WTC11 (cell line): ENCODE measurements at regions not wholly inside any gene's neighbourhood (a gene's known extent, or its start where the extent isn't known, plus 50 kb on each side); places are given as distances from the start of the nearest gene placed in this dataset.

Experiments
- ATAC-seq: fragments of 200-7000 bp; cut with Tn5 transposase; 2 replicates; pipeline ENCODE4 v1.10.0; 2021; ENCODE audit warnings: mild to moderate bottlenecking, moderate library complexity
- CTCF ChIA-PET: fragments of 300-600 bp; sonication (Branson Sonifier 250); formaldehyde crosslinking; loops from one replicate; lab custom pipeline; 2021; ENCODE audit warnings: antibody characterized with exemption; lab: Charles Lee
- POLR2A ChIA-PET: fragments of 350-600 bp; sonication (Branson Sonifier 250); formaldehyde crosslinking; loops from one replicate; lab custom pipeline; 2021; ENCODE audit warnings: antibody characterized with exemption; lab: Charles Lee
- DNase-seq: peaks from one replicate; pipeline ENCODE4 v3.0.0; 2021; ENCODE audit warnings: low spot score
- H3K27ac Mint-ChIP-seq: 2 replicates; pipeline ENCODE4 v1.8.0; 2021; ENCODE audit warnings: mixed read lengths
- H3K27me3 Mint-ChIP-seq: 2 replicates; pipeline ENCODE4 v1.8.0; 2021; ENCODE audit warnings: low read depth, mild to moderate bottlenecking, moderate library complexity, mixed read lengths
- H3K36me3 Mint-ChIP-seq: 2 replicates; pipeline ENCODE4 v1.8.0; 2021; ENCODE audit warnings: mixed read lengths
- H3K4me1 Mint-ChIP-seq: 2 replicates; pipeline ENCODE4 v1.8.0; 2022; ENCODE audit warnings: mixed read lengths
- H3K4me3 Mint-ChIP-seq: 2 replicates; pipeline ENCODE4 v1.8.0; 2021; ENCODE audit warnings: mild to moderate bottlenecking, moderate library complexity, mixed read lengths
- H3K9me3 Mint-ChIP-seq: 2 replicates; pipeline ENCODE4 v1.8.0; 2021; ENCODE audit warnings: mixed read lengths
- FOXK1 ChIP-seq: sonication (generic); formaldehyde crosslinking; IDR thresholded peaks from 2 replicates; pipeline ENCODE4 v1.8.0; 2022; ENCODE audit warnings: mild to moderate bottlenecking, moderate library complexity, missing genetic modification reagents
- GRHL2 ChIP-seq: fragments of 250-450 bp; sonication (Bioruptor Pico); IDR thresholded peaks from 2 replicates; pipeline ENCODE4 v1.8.0; 2022; ENCODE audit warnings: mild to moderate bottlenecking, moderate library complexity; ENCODE audit not compliant: insufficient replicate concordance, severe bottlenecking
- JAZF1 ChIP-seq: fragments of 250-450 bp; sonication (Bioruptor Pico); IDR thresholded peaks from 2 replicates; pipeline ENCODE4 v1.9.0; 2021; ENCODE audit warnings: moderate library complexity, mild to moderate bottlenecking, inconsistent platforms
- OVOL2 ChIP-seq: fragments of 250-450 bp; sonication (Bioruptor Pico); IDR thresholded peaks from 2 replicates; pipeline ENCODE4 v1.9.0; 2021; ENCODE audit warnings: mild to moderate bottlenecking, borderline replicate concordance
- TP53 ChIP-seq: sonication (generic); formaldehyde crosslinking; IDR thresholded peaks from 2 replicates; pipeline ENCODE4 v1.8.1; 2023; ENCODE audit warnings: mild to moderate bottlenecking, missing genetic modification reagents
- ZNF263 ChIP-seq: sonication (generic); formaldehyde crosslinking; IDR thresholded peaks from 2 replicates; pipeline ENCODE4 v1.8.1; 2022; ENCODE audit warnings: low read depth, mild to moderate bottlenecking, moderate library complexity, missing genetic modification reagents
- ZNF396 ChIP-seq: fragments of 250-450 bp; sonication (Bioruptor Pico); IDR thresholded peaks from 2 replicates; pipeline ENCODE4 v1.8.0; 2021; ENCODE audit warnings: mild to moderate bottlenecking, moderate library complexity, borderline replicate concordance
- ZNF532 ChIP-seq: fragments of 250-450 bp; sonication (Bioruptor Pico); IDR thresholded peaks from 2 replicates; pipeline ENCODE4 v1.9.0; 2021; ENCODE audit warnings: mild to moderate bottlenecking, borderline replicate concordance
- TF ChIP-seq, protein P1 (sequence below): fragments of 250-450 bp; sonication (Bioruptor Pico); IDR thresholded peaks from 2 replicates; pipeline ENCODE4 v1.9.0; 2021; ENCODE audit warnings: mild to moderate bottlenecking
- TF ChIP-seq, protein P2 (sequence below): sonication (generic); formaldehyde crosslinking; IDR thresholded peaks from 2 replicates; pipeline ENCODE4 v1.8.0; 2022; ENCODE audit warnings: missing genetic modification reagents
- TF ChIP-seq, protein P3 (sequence below): fragments of 250-450 bp; sonication (Bioruptor Pico); IDR thresholded peaks from 2 replicates; pipeline ENCODE4 v2.1.2; 2022; ENCODE audit warnings: mild to moderate bottlenecking, moderate library complexity
- TF ChIP-seq, protein P4 (sequence below): sonication (generic); formaldehyde crosslinking; conservative IDR thresholded peaks from 2 replicates; pipeline ENCODE4 v1.8.1; 2023; ENCODE audit warnings: mild to moderate bottlenecking, low read depth, missing genetic modification reagents, moderate library complexity
- TF ChIP-seq, protein P5 (sequence below): sonication (generic); formaldehyde crosslinking; IDR thresholded peaks from 2 replicates; pipeline ENCODE4 v1.8.0; 2022; ENCODE audit warnings: mild to moderate bottlenecking, missing genetic modification reagents
- TF ChIP-seq, protein P6 (sequence below): sonication (generic); formaldehyde crosslinking; IDR thresholded peaks from 2 replicates; pipeline ENCODE4 v1.8.1; 2022; ENCODE audit warnings: low read depth, mild to moderate bottlenecking, moderate library complexity, missing genetic modification reagents, borderline replicate concordance

GRCh38 chr12:123075087-123075645, 75.7 kb downstream of the PITPNM2 start:
- Mint-ChIP-seq H3K27me3 (no peaks in the 10 kb centered on the region), H3K27ac (peak overlapping the region; percentile 22; the same call in 1 of the 2 replicates), H3K4me1 (peaks cover 13% of the 10 kb centered on the region), H3K9me3 (no peaks in the 10 kb centered on the region), H3K36me3 (no peaks in the 10 kb centered on the region), H3K4me3 (no peak overlapping the region)
- ATAC-seq (no peak), DNase-seq (no peak)
- CTCF ChIA-PET: interaction anchor here (0.8 to 1.8 kb wide), 7 partner anchors 9 to 208 kb away, joined by 3 to 9 read pairs (median 3); partner anchors contain the start of genes MPHOSPH9 and MTRFR
- POLR2A ChIA-PET: interaction anchor here (0.5 kb wide), 1 partner anchor 124 kb away, joined by 5 read pairs; no protein-coding TSS in a partner anchor
- TF ChIP-seq ZNF263 (CRISPR knock-in tag) (no peak), ZNF396 (CRISPR knock-in tag) (no peak), JAZF1 (CRISPR knock-in tag) (no peak), OVOL2 (CRISPR knock-in tag) (no peak), GRHL2 (no peak)
- TF ChIP-seq, protein P1, sequence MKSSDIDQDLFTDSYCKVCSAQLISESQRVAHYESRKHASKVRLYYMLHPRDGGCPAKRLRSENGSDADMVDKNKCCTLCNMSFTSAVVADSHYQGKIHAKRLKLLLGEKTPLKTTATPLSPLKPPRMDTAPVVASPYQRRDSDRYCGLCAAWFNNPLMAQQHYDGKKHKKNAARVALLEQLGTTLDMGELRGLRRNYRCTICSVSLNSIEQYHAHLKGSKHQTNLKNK: no peak
- TF ChIP-seq, protein P2, sequence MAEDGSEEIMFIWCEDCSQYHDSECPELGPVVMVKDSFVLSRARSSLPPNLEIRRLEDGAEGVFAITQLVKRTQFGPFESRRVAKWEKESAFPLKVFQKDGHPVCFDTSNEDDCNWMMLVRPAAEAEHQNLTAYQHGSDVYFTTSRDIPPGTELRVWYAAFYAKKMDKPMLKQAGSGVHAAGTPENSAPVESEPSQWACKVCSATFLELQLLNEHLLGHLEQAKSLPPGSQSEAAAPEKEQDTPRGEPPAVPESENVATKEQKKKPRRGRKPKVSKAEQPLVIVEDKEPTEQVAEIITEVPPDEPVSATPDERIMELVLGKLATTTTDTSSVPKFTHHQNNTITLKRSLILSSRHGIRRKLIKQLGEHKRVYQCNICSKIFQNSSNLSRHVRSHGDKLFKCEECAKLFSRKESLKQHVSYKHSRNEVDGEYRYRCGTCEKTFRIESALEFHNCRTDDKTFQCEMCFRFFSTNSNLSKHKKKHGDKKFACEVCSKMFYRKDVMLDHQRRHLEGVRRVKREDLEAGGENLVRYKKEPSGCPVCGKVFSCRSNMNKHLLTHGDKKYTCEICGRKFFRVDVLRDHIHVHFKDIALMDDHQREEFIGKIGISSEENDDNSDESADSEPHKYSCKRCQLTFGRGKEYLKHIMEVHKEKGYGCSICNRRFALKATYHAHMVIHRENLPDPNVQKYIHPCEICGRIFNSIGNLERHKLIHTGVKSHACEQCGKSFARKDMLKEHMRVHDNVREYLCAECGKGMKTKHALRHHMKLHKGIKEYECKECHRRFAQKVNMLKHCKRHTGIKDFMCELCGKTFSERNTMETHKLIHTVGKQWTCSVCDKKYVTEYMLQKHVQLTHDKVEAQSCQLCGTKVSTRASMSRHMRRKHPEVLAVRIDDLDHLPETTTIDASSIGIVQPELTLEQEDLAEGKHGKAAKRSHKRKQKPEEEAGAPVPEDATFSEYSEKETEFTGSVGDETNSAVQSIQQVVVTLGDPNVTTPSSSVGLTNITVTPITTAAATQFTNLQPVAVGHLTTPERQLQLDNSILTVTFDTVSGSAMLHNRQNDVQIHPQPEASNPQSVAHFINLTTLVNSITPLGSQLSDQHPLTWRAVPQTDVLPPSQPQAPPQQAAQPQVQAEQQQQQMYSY (CRISPR knock-in tag): no peak

DNA sequence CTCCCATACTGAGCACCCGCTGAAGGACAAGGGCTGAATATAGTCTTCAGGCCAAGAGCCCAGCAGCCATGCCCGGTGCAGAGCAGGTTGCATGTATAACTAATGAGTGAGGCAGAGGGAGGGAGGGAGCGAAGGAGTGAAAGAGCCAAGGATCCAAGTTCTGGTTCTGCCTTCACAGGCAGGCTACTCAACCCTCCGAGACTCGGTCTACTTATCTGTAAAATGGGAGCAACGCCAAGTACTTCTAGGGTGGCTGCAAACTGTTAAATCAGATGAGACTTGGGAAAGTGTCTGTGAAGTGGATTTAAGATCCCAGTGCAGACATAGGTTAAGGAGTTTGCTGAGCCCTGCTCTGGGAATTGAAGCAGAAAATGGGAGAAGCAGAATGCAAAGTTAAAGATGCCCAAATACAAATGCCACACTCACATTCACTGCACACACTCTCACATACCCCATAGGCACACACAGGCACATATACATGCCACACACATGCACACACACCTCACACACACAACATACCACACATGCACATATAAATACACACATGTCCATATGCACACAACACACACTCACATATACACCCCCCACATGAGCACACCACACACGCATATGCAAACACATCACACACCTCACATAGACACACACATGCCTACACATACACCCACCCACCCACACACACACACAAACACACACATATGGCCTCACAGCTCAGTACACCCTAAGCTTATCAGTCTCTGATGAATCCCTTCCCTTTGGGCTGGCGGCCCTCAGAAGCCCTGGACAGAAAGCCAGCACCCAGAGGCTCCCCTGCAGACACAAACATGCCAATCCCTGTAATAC, 76.7 kb downstream of the PITPNM2 start:
- no peaks in the 10 kb centered on the region for H3K27me3 Mint-ChIP-seq
- POLR2A ChIA-PET: no interaction called here
- H3K9me3 Mint-ChIP-seq: no peaks in the 10 kb centered on the region
- no peak overlapping the region for H3K27ac Mint-ChIP-seq
- H3K36me3 Mint-ChIP-seq: no peaks in the 10 kb centered on the region
- no peak for DNase-seq
- ATAC-seq: no peak
- TF ChIP-seq, protein P3, sequence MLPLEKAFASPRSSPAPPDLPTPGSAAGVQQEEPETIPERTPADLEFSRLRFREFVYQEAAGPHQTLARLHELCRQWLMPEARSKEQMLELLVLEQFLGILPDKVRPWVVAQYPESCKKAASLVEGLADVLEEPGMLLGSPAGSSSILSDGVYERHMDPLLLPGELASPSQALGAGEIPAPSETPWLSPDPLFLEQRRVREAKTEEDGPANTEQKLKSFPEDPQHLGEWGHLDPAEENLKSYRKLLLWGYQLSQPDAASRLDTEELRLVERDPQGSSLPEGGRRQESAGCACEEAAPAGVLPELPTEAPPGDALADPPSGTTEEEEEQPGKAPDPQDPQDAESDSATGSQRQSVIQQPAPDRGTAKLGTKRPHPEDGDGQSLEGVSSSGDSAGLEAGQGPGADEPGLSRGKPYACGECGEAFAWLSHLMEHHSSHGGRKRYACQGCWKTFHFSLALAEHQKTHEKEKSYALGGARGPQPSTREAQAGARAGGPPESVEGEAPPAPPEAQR (CRISPR knock-in tag): no peak
- TF ChIP-seq TP53 (CRISPR knock-in tag) (no peak), ZNF532 (CRISPR knock-in tag) (no peak), FOXK1 (CRISPR knock-in tag) (no peak)
- TF ChIP-seq, protein P4, sequence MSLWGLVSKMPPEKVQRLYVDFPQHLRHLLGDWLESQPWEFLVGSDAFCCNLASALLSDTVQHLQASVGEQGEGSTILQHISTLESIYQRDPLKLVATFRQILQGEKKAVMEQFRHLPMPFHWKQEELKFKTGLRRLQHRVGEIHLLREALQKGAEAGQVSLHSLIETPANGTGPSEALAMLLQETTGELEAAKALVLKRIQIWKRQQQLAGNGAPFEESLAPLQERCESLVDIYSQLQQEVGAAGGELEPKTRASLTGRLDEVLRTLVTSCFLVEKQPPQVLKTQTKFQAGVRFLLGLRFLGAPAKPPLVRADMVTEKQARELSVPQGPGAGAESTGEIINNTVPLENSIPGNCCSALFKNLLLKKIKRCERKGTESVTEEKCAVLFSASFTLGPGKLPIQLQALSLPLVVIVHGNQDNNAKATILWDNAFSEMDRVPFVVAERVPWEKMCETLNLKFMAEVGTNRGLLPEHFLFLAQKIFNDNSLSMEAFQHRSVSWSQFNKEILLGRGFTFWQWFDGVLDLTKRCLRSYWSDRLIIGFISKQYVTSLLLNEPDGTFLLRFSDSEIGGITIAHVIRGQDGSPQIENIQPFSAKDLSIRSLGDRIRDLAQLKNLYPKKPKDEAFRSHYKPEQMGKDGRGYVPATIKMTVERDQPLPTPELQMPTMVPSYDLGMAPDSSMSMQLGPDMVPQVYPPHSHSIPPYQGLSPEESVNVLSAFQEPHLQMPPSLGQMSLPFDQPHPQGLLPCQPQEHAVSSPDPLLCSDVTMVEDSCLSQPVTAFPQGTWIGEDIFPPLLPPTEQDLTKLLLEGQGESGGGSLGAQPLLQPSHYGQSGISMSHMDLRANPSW: no peak
- TF ChIP-seq, protein P5, sequence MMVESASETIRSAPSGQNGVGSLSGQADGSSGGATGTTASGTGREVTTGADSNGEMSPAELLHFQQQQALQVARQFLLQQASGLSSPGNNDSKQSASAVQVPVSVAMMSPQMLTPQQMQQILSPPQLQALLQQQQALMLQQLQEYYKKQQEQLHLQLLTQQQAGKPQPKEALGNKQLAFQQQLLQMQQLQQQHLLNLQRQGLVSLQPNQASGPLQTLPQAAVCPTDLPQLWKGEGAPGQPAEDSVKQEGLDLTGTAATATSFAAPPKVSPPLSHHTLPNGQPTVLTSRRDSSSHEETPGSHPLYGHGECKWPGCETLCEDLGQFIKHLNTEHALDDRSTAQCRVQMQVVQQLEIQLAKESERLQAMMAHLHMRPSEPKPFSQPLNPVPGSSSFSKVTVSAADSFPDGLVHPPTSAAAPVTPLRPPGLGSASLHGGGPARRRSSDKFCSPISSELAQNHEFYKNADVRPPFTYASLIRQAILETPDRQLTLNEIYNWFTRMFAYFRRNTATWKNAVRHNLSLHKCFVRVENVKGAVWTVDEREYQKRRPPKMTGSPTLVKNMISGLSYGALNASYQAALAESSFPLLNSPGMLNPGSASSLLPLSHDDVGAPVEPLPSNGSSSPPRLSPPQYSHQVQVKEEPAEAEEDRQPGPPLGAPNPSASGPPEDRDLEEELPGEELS (CRISPR knock-in tag): no peak
- TF ChIP-seq, protein P6, sequence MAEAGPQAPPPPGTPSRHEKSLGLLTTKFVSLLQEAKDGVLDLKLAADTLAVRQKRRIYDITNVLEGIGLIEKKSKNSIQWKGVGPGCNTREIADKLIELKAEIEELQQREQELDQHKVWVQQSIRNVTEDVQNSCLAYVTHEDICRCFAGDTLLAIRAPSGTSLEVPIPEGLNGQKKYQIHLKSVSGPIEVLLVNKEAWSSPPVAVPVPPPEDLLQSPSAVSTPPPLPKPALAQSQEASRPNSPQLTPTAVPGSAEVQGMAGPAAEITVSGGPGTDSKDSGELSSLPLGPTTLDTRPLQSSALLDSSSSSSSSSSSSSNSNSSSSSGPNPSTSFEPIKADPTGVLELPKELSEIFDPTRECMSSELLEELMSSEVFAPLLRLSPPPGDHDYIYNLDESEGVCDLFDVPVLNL (CRISPR knock-in tag): no peak
- H3K4me1 Mint-ChIP-seq: peaks cover 13% of the 10 kb centered on the region
- CTCF ChIA-PET: interaction anchor here (1.3 to 1.8 kb wide), 2 partner anchors 11 to 164 kb away, joined by 4 to 9 read pairs; no protein-coding TSS in a partner anchor
- no peak overlapping the region for H3K4me3 Mint-ChIP-seq
